NT2/D1 (cell line): ENCODE measurements at regions not wholly inside any gene's neighbourhood (a gene's known extent, or its start where the extent isn't known, plus 50 kb on each side); places are given as distances from the start of the nearest gene placed in this dataset.

ENCODE experiments used
- SUZ12 ChIP-seq: IDR thresholded peaks from 2 replicates; pipeline ENCODE4 v1.6.1; 2011; ENCODE audit not compliant: insufficient read length, insufficient read depth; ENCODE audit errors: extremely low read depth
- YY1 ChIP-seq: IDR thresholded peaks from 2 replicates; pipeline ENCODE4 v1.6.1; 2011; ENCODE audit not compliant: insufficient read length, insufficient read depth
- ZNF274 ChIP-seq: IDR thresholded peaks from 2 replicates; pipeline ENCODE4 v1.6.1; 2011; ENCODE audit warnings: mild to moderate bottlenecking, low read depth, low read length

- TF ChIP-seq ZNF274 (no peak), YY1 (no peak), SUZ12 (no peak)
Observed at GRCh38 chr7:121537031-121537430, 140.9 kb upstream of the FAM3C start.
